Sigmoid colon (tissue), 4 donors: ENCODE measurements at regions not wholly inside any gene's neighbourhood (a gene's known extent, or its start where the extent isn't known, plus 50 kb on each side); places are given as distances from the start of the nearest gene placed in this dataset.

ENCODE experiments used
- CTCF ChIP-seq, 4 experiments: fragments of 450-650 bp in 3 of 4; fragments of 200-600 bp in 1 of 4; IDR thresholded peaks; one replicate each; pipeline ENCODE4 v1.5.1; 2016 to 2019; ENCODE audit warnings: antibody characterized with exemption in 4 of 4, mild to moderate bottlenecking in 3 of 4, moderate library complexity in 2 of 4
- POLR2A ChIP-seq, 2 donors: fragments of 450-650 bp; IDR thresholded peaks; one replicate each; pipeline ENCODE4 v1.6.1; 2016; ENCODE audit warnings: antibody characterized with exemption in 2 of 2, mild to moderate bottlenecking in 2 of 2, moderate library complexity in 2 of 2
- POLR2AphosphoS5 ChIP-seq, 4 donors: sonication (generic); formaldehyde crosslinking; IDR thresholded peaks; one replicate each; pipeline ENCODE4 v1.6.1; 2017; ENCODE audit warnings: antibody characterized with exemption in 4 of 4

GRCh38 chr3:166697495-166697894 lies 682.6 kb downstream of the ZBBX start:
- TF ChIP-seq CTCF (IDR thresholded peaks at IDR 0.05) (no peak), POLR2AphosphoS5 (IDR thresholded peaks at IDR 0.05) (no peak), POLR2A (IDR thresholded peaks at IDR 0.05) (no peak)
